Fibroblast of lung (primary cell): ENCODE measurements at regions not wholly inside any gene's neighbourhood (a gene's known extent, or its start where the extent isn't known, plus 50 kb on each side); places are given as distances from the start of the nearest gene placed in this dataset.

ENCODE experiments used
- DNase-seq, 2 donors: peaks; one replicate each; pipeline versions ENCODE4 v3.0.0 to v3.0.0-alpha.2; 2010; ENCODE audit warnings: low read depth in 2 of 2
- H2AFZ ChIP-seq: 2 replicates; pipeline ENCODE4 v1.5.1; 2012; ENCODE audit warnings: low read length, control low read depth, inconsistent platforms
- H3K27ac ChIP-seq: 2 replicates; pipeline ENCODE4 v1.5.1; 2011; ENCODE audit warnings: low read length, control low read depth; ENCODE audit not compliant: insufficient read depth
- H3K27me3 ChIP-seq: 2 replicates; pipeline ENCODE4 v1.5.1; 2011; ENCODE audit warnings: mild to moderate bottlenecking, low read length; ENCODE audit not compliant: control insufficient read depth, insufficient read depth
- H3K36me3 ChIP-seq: 2 replicates; pipeline ENCODE4 v1.5.1; 2011; ENCODE audit warnings: low read length; ENCODE audit not compliant: control insufficient read depth, insufficient read depth
- H3K4me1 ChIP-seq: 2 replicates; pipeline ENCODE4 v1.5.1; 2011; ENCODE audit warnings: low read length; ENCODE audit not compliant: control insufficient read depth, insufficient read depth; ENCODE audit errors: extremely low read depth
- H3K4me2 ChIP-seq: 2 replicates; pipeline ENCODE4 v1.5.1; 2011; ENCODE audit warnings: low read length, control low read depth; ENCODE audit not compliant: insufficient read depth; ENCODE audit errors: extremely low read depth
- H3K4me3 ChIP-seq, 4 experiments: fragments of 200-600 bp in 1 of 4; sonication (generic) in 1 of 4; replicated peaks in 1 of 4; 2 replicates each; pipeline ENCODE4 v1.5.1; 2011 to 2016; ENCODE audit warnings: low read length in 4 of 4, low read depth in 3 of 4, mild to moderate bottlenecking in 3 of 4, control low read depth in 2 of 4, inconsistent platforms in 1 of 4, mixed read lengths in 1 of 4; ENCODE audit not compliant: insufficient read depth in 1 of 4; ENCODE audit errors: control extremely low read depth in 1 of 4
- H3K79me2 ChIP-seq: 2 replicates; pipeline ENCODE4 v1.5.1; 2012; ENCODE audit warnings: mild to moderate bottlenecking, low read length, inconsistent platforms; ENCODE audit not compliant: control insufficient read depth, insufficient read depth
- H3K9ac ChIP-seq: 2 replicates; pipeline ENCODE4 v1.5.1; 2011; ENCODE audit warnings: mild to moderate bottlenecking, low read length, control low read depth; ENCODE audit not compliant: insufficient read depth
- H3K9me3 ChIP-seq: 2 replicates; pipeline ENCODE4 v1.5.1; 2012; ENCODE audit warnings: low read depth, low read length; ENCODE audit not compliant: control insufficient read depth, insufficient read depth
- H4K20me1 ChIP-seq: 2 replicates; pipeline ENCODE4 v1.5.1; 2011; ENCODE audit warnings: low read length; ENCODE audit not compliant: control insufficient read depth, insufficient read depth; ENCODE audit errors: extremely low read depth
- EZH2 ChIP-seq: IDR thresholded peaks from 2 replicates; pipeline ENCODE4 v1.5.1; 2012; ENCODE audit warnings: low read length, control low read depth, mild to moderate bottlenecking; ENCODE audit errors: missing control alignments
- TF ChIP-seq, protein P1 (sequence below), 2 donors: IDR thresholded peaks in 1 of 2; conservative IDR thresholded peaks in 1 of 2; 1 replicate in 1 of 2; 2 replicates in 1 of 2; pipeline ENCODE4 v1.5.1; 2011 to 2012; ENCODE audit warnings: low read length in 2 of 2, control low read depth in 1 of 2, inconsistent platforms in 1 of 2, low read depth in 1 of 2, mild to moderate bottlenecking in 1 of 2

DNA sequence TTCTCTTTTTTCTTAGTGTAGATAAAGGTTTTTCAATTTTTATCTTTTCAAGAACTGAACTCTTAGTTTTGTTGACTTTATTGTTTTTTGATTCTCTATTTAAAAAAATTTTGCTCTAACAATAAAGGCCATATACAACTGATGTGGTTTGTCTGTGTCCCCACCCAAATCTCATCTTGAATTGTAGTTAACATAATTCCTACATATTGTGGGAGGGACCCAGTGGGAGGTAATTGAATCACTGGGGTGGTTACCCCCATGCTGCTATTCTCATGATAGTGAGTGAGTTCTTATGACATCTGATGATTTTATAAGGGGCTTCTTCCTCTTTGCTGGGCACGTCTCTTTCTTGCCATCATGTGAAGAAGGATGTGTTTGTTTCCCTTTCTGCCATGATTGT is 199.8 kb downstream of the DHX35 start:
- Histone ChIP-seq H3K9me3 (no peaks in the 10 kb centered on the region), H3K79me2 (no peaks in the 10 kb centered on the region), H3K4me2 (no peak overlapping the region), H3K27ac (no peak overlapping the region), H3K4me3 (no peak overlapping the region), H3K4me1 (no peaks in the 10 kb centered on the region), H3K36me3 (no peaks in the 10 kb centered on the region), H2AFZ (no peak overlapping the region), H4K20me1 (no peaks in the 10 kb centered on the region), H3K9ac (no peak overlapping the region), H3K27me3 (no peaks in the 10 kb centered on the region)
- TF ChIP-seq, protein P1, sequence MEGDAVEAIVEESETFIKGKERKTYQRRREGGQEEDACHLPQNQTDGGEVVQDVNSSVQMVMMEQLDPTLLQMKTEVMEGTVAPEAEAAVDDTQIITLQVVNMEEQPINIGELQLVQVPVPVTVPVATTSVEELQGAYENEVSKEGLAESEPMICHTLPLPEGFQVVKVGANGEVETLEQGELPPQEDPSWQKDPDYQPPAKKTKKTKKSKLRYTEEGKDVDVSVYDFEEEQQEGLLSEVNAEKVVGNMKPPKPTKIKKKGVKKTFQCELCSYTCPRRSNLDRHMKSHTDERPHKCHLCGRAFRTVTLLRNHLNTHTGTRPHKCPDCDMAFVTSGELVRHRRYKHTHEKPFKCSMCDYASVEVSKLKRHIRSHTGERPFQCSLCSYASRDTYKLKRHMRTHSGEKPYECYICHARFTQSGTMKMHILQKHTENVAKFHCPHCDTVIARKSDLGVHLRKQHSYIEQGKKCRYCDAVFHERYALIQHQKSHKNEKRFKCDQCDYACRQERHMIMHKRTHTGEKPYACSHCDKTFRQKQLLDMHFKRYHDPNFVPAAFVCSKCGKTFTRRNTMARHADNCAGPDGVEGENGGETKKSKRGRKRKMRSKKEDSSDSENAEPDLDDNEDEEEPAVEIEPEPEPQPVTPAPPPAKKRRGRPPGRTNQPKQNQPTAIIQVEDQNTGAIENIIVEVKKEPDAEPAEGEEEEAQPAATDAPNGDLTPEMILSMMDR (conservative IDR thresholded peaks at IDR 0.05 in 1 of 2, IDR thresholded peaks at IDR 0.05 in 1 of 2; ENCODE audit: low read depth in 1 of 2, low read length in 2 of 2) = no peak
- TF ChIP-seq EZH2 = no peak
- DNase-seq = no peak

DNA sequence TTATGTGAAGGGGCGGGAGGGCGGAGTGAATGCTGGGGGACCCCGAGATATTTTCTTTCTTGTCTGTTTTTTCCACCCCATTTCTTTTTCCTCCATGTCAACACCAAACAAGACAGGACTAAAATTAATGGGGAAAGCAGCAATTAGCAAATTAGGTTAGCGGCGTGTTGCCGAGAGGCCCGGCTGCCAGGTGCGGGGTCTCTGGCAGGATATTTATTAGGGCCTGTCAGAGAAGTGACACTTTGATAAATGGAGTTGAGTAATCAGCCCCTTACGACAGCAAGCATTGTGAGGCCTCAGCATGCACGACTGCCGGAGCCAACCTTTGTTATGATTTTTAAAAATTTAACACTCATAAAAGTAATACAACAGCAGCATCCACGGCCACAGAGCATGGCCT is 193.8 kb downstream of the DHX35 start:
- H3K4me1 ChIP-seq = no peaks in the 10 kb centered on the region
- H3K79me2 ChIP-seq = no peaks in the 10 kb centered on the region
- TF ChIP-seq EZH2 = no peak
- H3K27ac ChIP-seq = no peak overlapping the region
- H3K4me3 ChIP-seq = no peak overlapping the region
- no peak for DNase-seq
- H3K9me3 ChIP-seq = no peaks in the 10 kb centered on the region
- no peaks in the 10 kb centered on the region for H4K20me1 ChIP-seq
- H2AFZ ChIP-seq = no peak overlapping the region
- no peaks in the 10 kb centered on the region for H3K36me3 ChIP-seq
- no peak overlapping the region for H3K4me2 ChIP-seq
- H3K9ac ChIP-seq = no peak overlapping the region
- H3K27me3 ChIP-seq = no peaks in the 10 kb centered on the region

DNA sequence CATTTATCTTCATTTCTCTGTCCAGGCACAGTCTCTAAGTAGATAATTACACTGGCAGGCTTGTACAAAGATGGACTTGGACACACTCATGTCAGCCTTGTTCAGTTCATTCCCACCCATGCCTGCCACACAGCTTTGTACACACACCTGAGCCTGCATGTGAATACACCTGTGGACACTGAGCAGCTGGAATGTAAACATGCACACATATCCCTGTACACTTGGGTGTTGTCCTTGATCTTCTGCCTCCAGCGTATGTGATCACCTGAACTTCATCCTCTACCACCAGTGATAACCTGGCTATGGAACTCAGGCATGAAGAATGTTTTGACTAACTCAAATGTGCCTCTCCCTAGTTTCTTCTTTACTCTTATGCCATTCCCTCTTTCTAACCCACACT is 190.6 kb downstream of the DHX35 start:
- DNase-seq = no peak
- no peaks in the 10 kb centered on the region for H3K4me1 ChIP-seq
- no peak overlapping the region for H3K4me2 ChIP-seq
- no peaks in the 10 kb centered on the region for H3K27me3 ChIP-seq
- no peak overlapping the region for H3K4me3 ChIP-seq
- H3K36me3 ChIP-seq = no peaks in the 10 kb centered on the region
- no peak overlapping the region for H3K9ac ChIP-seq
- no peak overlapping the region for H2AFZ ChIP-seq
- no peaks in the 10 kb centered on the region for H4K20me1 ChIP-seq
- TF ChIP-seq EZH2 = no peak
- TF ChIP-seq, protein P1 (conservative IDR thresholded peaks at IDR 0.05 in 1 of 2, IDR thresholded peaks at IDR 0.05 in 1 of 2; ENCODE audit: low read depth in 1 of 2, low read length in 2 of 2) = no peak
- no peaks in the 10 kb centered on the region for H3K9me3 ChIP-seq
- H3K27ac ChIP-seq = no peak overlapping the region
- no peaks in the 10 kb centered on the region for H3K79me2 ChIP-seq

DNA sequence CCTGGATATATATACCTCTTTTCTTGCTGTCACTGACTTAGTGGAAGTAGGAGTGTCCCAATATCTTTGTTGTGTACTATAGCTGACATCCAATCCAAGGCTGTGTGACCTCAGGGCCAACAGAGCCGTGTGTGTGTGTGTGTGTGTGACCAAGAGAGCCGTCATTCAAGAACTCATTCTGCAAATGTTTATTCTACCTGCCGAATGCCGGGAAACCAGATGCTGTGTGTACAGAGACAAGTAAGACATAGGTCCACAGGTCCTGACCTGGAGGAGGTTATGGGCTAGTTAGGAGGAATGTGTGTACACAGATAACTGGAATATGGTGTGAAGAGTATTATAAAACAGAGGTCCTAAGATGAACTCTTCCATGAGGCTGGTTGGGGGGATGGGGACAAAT is 190.0 kb downstream of the DHX35 start:
- no peak overlapping the region for H3K9ac ChIP-seq
- H3K9me3 ChIP-seq = no peaks in the 10 kb centered on the region
- H4K20me1 ChIP-seq = no peaks in the 10 kb centered on the region
- H3K79me2 ChIP-seq = no peaks in the 10 kb centered on the region
- H2AFZ ChIP-seq = no peak overlapping the region
- no peak overlapping the region for H3K4me2 ChIP-seq
- TF ChIP-seq, protein P1 (conservative IDR thresholded peaks at IDR 0.05 in 1 of 2, IDR thresholded peaks at IDR 0.05 in 1 of 2; ENCODE audit: low read depth in 1 of 2, low read length in 2 of 2) = no peak
- TF ChIP-seq EZH2 = no peak
- no peaks in the 10 kb centered on the region for H3K4me1 ChIP-seq
- H3K36me3 ChIP-seq = no peaks in the 10 kb centered on the region
- no peak for DNase-seq
- no peak overlapping the region for H3K4me3 ChIP-seq
- no peaks in the 10 kb centered on the region for H3K27me3 ChIP-seq
- no peak overlapping the region for H3K27ac ChIP-seq
